Inferior parietal cortex (tissue), 1 donor: ENCODE measurements at regions not wholly inside any gene's neighbourhood (a gene's known extent, or its start where the extent isn't known, plus 50 kb on each side); places are given as distances from the start of the nearest gene placed in this dataset.

Source experiments
- DNase-seq: peaks from one replicate; pipeline ENCODE4 v3.0.0-alpha.2; 2016; ENCODE audit errors: extremely low spot score

DNA sequence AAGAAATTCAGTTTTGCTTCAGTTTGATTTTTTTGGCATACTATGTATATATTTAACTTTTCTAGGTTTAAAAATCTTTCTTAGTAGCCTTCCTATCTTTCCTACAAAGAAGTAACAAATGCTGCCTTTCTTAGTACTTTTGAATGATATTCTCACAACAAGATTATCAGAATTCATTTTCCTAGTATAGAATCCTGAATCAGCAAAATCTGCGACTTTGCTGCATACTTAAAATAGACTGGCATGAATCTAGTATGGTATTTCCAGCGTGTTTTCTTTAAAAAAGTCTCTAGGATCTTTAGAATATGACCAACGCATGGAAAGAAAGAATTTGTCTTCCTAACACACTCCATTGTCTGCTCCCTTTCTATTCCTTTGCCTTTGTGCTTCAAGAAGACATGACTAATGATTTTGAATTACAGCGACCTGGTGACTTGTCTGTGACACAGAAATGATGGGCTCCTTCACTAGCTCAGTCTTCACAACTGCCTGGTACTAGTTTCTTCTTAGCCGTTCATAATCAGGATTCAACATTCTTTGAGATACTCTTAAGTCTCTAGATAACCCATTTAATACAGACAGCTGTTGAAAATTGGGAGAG is 349.8 kb downstream of the PPARGC1A start:
- DNase-seq, result no peak

DNA sequence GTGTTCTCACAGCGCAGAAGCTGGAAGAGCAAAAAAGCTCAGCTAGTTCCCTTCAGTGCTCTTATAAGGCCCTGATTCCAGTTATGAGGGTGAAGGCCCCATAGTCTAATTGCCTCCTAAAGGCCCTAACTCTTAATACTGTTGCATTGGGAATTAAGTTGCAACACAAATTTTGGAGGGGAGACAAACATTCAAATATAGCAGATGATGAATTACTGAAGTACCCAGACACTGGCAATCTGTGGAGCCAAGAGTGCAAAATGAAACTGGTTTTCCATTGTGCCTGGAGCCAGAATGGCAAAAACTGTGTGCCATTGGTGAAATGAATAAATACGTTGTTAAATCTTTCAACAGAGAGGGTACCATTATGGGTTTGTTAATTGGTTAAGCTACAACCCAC is 356.0 kb downstream of the PPARGC1A start:
- DNase-seq, result no peak

DNA sequence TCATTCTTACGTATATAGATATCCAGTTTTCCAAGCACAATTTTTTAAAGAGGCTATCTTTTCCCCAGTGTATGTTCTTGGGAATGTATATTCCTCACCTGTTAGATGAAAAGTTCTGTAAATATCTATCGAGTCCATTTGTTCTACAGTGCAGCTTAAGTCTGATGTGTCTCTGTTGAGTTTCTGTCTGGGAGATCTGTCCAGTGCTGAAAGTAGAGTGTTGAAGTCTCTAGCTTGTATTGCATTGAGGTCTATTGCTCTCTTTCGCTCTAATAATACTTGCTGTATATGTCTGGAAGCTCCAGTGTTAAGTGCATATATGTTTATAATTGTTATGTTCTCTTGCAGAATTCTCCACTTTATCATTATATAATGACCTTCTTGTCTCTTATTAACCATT is 373.1 kb downstream of the PPARGC1A start:
- DNase-seq, result no peak

DNA sequence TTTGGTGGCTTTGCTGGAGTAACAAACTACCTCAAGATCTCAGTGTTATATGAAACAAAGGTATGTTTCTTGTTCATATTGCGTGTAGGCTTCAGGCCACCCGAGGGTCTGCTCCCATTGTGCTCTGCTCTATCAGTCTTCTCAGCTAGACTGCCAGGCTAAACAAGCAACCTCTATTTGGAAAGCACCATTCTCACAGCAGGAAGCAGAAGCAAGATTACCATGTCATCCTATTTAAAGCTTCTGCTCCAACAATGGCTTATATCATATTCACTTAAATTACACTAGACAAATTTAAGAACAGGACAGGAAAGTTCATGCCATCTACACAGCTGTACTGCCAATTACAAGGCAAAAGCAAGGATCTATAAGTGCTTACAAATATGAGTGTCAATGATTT is 385.8 kb downstream of the PPARGC1A start:
- DNase-seq, result no peak

DNA sequence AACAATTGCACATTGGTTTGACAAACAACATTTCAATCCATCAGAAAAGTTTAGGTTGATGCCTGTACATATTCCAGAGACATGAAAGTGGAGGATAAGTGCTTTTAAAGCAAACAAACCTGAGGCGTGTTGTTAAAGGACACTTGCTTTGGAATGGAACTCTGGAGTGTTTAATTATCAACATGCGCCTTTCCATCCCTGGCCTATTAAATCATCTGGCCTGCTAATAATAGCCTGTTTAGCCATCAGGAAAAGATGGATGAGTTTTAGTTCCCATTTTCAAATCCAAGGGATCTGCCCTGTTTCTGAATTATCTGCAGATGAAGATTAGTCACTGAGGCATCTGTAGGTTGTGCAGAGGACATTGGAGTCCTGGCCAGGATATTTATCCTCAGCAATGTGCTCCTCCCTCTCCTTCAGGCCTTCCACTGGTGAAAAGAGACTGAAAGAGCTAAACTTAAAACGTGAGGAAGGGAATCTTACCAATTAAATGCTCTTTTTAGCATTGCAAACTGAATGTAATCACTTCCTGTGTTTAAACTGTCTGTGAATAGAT is 388.9 kb downstream of the PPARGC1A start:
- DNase-seq, result no peak

DNA sequence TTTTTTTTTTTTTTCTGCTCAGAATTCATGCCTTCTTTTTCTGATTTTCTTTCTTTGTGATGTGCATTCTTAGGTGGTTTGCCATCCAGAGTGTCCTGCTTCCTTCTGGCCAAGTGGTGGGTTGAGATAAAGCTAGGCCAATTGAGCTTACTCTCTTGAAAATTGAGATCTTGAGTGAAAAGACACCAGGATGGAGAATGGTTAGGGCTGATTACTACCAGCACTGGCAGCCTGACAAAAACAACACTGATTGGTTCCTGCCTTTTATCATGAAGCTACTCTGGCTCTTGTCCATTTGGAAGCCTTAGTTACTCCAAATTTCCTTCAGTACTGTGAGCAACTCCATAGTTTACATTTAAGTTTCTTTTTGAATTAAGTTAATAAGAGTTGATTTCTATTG is 404.0 kb downstream of the PPARGC1A start:
- DNase-seq, result no peak

DNA sequence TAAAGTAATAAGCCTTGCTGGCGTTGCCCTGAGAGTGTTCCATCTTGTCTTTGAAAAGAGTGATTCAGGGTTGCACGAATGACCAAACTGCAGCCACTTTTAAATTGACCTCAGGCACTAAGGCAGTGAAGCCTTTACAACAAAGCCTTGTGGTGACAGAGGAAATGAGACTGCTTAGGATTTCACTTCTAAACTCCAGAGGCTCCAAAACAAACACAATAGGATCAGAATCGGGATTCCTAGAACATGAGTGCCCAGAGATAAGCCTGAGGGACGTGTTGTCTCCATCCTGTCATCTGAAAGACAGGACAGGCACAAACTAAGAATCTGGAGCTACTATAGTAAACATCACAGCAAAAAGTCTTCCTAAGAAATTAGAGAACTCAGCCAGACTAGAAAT is 405.2 kb downstream of the PPARGC1A start:
- no peak for DNase-seq

DNA sequence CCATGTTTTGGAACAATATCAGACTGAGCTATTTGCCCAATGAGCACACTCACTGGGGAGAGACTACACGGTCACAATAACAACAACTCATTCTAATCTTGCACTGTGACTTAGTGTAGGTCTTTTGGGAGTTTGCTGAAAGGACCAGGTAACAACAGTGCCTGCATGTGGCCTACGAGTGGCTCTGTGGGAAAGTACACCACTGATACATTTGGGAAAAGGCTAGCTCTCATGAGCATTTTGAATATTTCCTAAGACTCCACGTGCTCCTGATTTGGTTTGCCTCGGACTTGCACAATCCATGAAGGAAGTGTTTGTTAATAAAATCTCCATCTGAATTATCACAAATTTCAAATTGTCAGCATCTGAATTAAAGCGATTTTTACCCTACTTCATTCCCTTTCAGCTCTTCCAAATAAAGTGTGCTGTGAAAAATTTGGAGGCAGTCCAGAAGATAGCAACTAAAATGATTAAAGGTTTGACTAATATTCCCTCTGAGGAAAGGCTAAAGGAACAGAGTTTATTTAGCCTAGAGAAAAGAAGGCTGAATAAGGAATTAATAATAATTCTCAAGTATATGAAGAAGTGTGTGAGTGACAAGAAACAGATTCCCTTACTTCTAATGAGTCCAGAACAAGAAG is 406.4 kb downstream of the PPARGC1A start:
- no peak for DNase-seq

DNA sequence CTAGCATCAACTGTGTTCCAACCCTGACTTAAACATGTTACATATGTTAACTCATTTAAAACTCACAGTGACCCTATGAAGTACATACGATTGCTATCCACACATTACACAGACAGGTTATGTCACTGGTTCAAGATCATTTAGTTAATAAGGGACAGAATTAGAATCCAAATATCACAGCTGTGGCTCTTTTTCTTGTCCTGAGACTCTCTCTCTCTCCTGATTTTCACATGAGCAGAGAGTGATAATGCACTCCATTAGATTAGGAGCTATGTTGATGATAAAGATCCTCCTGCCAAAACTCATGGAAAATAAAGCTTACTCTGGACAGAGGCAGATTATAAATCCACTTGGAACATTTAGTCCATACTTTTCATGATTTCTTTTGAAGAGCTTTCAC is 408.3 kb downstream of the PPARGC1A start:
- no peak for DNase-seq

DNA sequence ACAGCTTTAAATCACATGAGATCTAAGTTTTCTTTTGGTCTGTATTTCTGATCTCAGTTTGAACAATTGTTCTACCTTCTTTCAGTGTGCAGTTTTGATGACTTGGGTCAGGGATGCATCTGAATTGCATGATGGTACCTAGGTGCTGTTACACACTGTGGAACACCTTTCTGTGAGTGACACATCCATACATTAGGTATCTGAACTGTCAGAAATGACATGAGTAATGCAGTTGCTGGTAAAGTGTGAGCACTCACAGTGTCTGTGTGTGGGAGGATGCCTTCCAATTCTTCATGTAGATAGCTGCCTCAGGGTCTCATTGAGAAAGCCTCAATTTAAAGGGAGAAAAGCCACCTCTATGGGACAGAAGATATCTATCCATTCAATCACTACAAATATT is 411.9 kb downstream of the PPARGC1A start:
- no peak for DNase-seq

DNA sequence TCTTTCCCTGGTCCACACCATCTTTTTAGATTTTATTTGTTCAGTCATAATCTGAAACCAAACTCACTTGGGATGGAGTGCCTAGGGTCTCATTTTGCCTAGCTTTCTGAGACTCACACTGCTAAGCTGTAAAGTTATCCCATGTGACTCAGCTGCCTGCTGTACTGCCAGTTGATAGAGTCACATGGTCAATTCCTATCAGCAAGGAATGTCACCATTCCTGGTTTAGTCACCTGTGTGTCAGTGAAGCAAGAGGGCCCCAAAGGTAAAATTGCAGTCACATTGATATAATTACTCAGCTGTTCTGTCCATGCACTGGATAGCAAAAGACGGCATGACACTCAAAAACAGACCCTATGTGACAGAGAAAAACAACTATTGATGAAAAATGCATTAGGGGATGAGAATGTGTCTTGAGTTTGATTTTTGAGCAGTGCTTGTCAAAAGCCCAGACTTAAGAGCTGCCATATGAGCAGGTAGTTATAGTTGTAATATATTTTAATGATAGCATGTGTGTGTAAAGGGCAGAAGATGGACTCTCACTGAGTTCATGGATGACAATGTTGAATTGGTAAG is 413.2 kb downstream of the PPARGC1A start:
- DNase-seq, result no peak

DNA sequence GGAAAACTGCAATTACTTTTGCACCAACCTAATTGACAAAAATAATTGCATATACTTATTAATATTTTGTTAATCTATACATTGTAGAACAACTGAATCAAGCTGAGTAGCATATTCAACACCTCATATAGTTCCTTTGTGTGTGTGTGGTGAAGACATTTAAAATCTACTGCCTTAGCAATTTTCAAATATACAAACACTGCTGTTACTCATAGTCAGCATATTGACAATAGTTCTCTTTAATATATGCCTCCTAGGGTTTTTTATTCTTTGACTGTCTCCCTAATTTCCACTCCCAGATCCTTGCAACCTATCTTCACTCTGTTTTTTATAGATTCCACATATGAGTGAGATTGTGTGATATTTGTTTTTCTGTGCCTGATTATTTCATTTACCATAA is 426.8 kb downstream of the PPARGC1A start:
- no peak for DNase-seq

DNA sequence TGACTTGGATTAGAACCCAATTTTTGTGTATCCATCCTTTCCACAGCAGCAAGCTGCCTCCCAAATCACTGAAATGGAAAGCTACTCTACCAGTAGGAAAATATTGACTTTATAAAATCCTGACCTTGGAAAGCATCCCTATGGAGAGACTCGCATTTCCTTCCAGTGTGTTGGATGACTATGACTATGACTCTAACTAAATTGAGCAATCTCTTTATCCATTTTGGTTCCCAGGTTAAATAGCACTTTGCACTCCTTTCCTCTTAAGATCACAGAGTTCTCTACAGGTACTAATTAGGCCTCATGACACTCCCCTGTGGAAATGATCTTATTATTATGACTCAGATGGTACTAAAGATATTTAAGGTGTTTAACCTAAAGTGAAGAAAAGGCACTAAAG is 431.8 kb downstream of the PPARGC1A start:
- DNase-seq, result no peak

DNA sequence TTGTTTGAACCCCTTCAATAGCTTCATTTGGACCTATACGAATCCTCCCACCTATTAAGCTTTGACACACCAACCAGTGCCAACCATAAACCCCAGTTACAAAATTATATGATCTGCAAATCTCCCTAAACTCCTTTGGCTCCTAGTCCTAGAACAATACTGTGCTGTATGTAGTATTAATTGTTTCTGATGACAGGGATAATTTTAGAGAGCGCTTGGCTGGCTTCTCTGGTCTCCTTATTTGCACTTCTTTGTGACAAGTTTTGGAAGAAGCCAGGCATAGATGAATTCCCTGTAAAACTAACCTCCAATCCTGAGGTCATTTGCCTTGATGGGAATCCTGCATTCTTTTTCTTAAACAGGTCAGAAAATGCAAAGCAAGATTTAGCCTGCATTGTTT is 433.0 kb downstream of the PPARGC1A start:
- no peak for DNase-seq

DNA sequence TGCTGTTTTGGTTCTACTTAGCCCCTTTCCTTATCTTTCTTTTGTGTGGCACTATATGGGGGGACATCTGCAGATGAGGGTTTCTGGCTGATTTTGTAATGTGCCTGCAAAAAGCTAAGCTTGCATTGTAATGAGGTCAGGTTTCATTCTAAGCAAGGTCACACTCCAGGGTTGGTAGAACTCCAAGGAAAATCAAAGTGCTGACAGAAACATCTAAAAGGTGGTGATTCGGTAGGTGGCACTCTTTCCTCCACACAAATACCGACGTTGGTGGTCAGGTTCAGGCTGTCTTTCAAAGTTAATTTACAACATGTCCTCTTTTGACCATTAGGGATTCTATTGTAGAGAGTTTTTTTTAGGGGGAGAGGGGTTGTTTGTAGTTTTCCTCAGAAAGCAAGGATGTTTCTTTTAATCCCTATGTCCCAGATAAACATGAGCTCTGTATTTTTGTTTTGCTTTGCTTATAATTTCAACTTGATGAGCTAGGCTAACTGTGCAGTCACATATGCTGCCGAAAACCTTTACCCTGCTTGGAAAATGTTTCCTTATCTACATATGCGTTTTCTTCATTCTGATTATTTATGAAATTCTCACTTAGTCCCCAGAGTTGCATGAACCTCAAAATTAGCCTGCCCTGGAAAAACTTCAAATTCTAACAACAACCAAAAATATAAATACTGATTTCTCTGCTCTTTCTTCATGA is 434.2 kb downstream of the PPARGC1A start:
- DNase-seq, result no peak

DNA sequence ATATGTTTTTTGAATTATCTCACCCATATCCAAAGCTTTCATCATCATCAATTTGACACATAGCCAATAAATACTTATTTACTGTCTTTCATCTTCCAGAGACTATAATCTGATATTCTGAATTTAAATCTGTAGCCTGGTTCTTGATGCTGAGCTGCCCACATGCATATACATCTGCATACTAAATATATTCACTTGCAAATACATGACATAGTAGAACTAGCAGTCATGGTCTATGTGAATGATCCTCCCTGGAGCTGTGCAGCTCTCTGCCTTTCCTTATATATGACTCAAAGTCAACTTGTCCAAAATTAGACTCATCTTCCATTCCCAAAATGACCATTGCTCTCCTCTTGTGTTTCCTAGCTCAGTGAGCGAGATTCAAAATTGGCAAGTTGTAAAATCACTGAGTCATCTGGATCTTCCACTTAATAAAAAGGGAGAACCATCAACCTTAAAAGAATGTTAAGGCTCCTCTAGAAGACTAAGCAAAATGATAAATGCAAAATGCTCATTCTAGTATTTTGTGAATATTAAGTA is 448.2 kb downstream of the PPARGC1A start:
- no peak for DNase-seq

DNA sequence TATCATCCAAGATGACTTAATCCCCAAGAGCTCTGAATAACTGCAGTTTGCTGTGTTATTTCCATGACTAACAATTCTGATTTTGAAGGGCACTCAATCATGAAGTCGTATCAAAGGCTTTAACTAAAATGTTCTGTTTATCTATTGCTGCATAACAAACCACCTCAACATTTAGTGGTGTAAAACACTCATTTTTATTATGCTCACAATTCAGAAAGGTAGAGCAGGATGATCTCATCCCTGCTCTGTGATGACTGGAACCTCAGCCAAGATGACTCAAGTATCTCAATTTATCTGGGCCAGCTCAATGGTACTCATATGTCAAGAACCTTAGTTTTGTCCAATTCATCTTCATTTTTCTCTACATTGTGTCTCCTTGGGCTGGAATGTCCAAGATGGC is 451.1 kb downstream of the PPARGC1A start:
- no peak for DNase-seq

DNA sequence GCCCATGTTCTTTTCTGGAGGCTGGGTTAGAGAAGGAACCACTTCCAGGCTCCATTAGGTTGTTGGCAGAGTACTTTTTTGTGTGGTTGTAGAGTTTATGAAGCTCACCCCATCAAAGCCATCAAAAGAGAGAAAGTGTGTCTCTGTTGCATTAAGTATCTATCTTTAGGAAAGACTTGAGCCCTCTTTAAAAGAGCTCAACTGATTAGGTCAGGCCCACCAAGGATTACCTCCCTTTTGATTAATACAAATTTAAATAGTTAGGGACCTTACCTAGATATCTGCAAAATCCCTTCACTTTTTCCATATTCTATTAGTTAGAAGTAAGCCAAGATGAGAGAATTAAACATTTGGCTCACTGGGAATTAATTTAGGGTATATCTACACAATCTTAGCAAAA is 460.4 kb downstream of the PPARGC1A start:
- DNase-seq, result no peak

DNA sequence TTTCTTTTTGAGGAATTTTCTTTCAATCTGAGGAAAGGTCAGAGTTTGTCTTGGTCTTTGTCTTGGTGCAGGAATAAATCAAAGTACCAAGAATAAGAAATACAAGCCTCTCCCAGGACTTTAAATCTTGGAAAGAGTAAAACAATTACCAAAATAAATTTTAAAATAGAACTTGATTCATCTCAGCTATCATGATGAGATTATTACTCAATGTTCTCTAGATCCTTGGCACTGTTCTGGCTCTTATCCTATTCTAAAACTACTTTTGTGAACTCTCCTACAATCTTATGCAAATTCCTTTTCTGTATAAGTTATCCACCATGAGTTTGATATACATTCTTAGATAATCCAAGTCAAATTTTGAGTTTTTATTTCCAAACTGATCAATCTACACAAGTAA is 464.3 kb downstream of the PPARGC1A start:
- DNase-seq, result peak; percentile 9

DNA sequence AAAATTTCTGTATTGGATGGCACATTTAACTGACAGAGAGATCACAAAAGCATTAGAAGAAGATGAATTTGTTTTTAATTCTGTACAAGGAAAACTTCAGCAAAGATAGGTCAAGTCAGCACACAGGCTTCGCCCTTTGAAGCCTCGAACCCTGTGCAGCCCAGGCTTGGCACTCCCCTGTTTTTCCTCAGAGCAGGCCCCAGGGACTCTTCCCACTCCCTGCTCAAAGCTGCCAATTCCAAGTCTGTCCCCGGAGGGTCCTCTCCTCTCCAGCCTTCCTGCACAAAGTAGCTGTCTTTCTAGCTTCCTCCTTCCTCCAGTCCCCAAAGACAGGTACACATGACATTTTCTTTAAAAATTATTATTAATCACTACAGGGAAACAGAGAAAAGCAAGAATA is 466.3 kb downstream of the PPARGC1A start:
- DNase-seq, result no peak

DNA sequence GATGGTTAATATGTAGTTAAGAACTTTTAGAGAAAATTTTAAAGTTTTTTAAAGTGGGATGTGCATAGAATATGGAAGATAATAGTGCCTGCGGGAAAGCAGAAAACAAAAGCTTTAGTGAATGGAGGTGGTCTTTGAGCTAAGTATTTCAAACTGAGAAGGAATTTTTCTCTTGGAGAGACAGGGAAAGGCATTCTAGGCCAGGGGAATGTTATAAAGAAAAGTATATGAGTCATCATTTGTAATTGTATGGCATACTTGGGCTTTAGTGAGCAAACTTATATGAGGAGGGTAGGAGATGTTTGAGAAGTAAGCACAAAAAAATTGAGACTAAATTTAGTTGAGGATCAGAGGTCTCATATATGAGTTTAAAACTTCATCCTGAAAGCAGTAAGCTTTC is 467.0 kb downstream of the PPARGC1A start:
- no peak for DNase-seq

DNA sequence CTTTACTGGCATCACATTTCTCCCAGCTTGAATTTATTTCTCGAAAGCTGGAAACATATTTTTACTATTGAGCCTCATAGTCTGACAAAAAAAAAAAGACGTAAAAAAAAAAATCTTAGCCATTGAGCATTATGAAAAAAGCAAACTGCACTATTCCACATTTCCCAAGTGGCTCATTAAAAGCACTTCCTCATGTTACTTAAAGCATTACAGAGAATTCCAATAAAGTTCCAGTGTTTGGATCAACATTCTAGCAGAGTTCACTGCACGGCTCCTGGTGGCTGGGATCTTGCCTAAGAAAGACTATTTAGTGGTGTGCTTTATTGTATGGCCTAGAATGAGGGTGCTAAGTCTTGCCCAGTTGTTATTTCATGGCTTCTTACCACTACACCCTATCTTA is 476.2 kb downstream of the PPARGC1A start:
- DNase-seq, result no peak

DNA sequence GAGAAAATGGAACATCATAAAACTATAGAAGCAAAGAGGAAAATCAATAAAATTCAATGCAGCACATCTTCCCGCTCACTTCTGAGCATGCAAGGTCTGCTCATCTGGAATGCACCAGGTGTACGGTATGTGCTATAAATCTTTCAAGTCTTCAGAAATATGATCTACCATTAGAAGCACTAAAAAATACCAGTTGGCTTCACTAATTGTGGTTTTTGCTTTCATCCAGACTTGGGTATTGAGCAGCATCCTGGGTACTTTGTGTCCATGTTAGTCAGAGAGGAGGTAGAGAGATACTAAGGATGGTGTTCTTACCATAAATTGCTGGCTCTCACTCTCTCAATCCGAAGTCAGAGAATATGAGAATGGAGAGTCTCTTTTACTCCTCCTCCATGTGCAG is 477.1 kb downstream of the PPARGC1A start:
- no peak for DNase-seq
